IMR-90 (cell line): ENCODE measurements at regions not wholly inside any gene's neighbourhood (a gene's known extent, or its start where the extent isn't known, plus 50 kb on each side); places are given as distances from the start of the nearest gene placed in this dataset.

Experiments
- ATAC-seq: fragments of 200-7000 bp; cut with Tn5 transposase; 2 replicates; pipeline ENCODE4 v1.9.1; 2020; ENCODE audit warnings: low read depth, mild to moderate bottlenecking, moderate library complexity
- BruUV-seq: library from RNA; stranded (reverse); fragments of 400-500 nt; replicated peaks from 2 replicates; lab custom pipeline; 2021; lab: Mats Ljungman, UMichigan
- CTCF ChIA-PET: fragments of 300-600 bp; formaldehyde crosslinking; extraction: SDS; loops from one replicate; lab custom pipeline; 2021; ENCODE audit warnings: antibody characterized with exemption; lab: Yijun Ruan, JAX
- POLR2A ChIA-PET: fragments of 300-600 bp; sonication (Branson Sonifier 250); formaldehyde crosslinking; loops from one replicate; lab custom pipeline; 2022; ENCODE audit warnings: antibody characterized with exemption; ENCODE audit not compliant: unreplicated experiment; lab: Charles Lee
- DNase-seq: peaks from one replicate; pipeline ENCODE4 v3.0.0; 2013
- H2AFZ ChIP-seq: replicated peaks from 2 replicates; pipeline ENCODE3; 2013; ENCODE audit warnings: low read length, mild to moderate bottlenecking; ENCODE audit not compliant: poor library complexity
- H2AK5ac ChIP-seq: 2 replicates; pipeline ENCODE4 v1.6.1; 2013; ENCODE audit warnings: low read depth, low read length, inconsistent platforms
- H2AK9ac ChIP-seq: replicated peaks from 2 replicates; pipeline ENCODE3; 2013; ENCODE audit warnings: mild to moderate bottlenecking, low read depth, low read length, moderate library complexity; ENCODE audit not compliant: poor library complexity
- H2BK120ac ChIP-seq: 2 replicates; pipeline ENCODE4 v1.6.1; 2013; ENCODE audit warnings: low read depth, low read length, inconsistent platforms
- H2BK15ac ChIP-seq: 3 replicates; pipeline ENCODE4 v1.6.1; 2013; ENCODE audit warnings: low read depth, low read length, inconsistent platforms
- H2BK20ac ChIP-seq: 2 replicates; pipeline ENCODE4 v1.6.1; 2013; ENCODE audit warnings: low read depth, mild to moderate bottlenecking, inconsistent platforms, low read length, moderate library complexity
- H2BK5ac ChIP-seq: 2 replicates; pipeline ENCODE4 v1.6.1; 2013; ENCODE audit warnings: mild to moderate bottlenecking, low read depth, low read length, inconsistent platforms; ENCODE audit not compliant: poor library complexity, severe bottlenecking
- H3K14ac ChIP-seq: replicated peaks from 2 replicates; pipeline ENCODE4 v1.6.1; 2013; ENCODE audit warnings: low read depth, low read length, inconsistent platforms
- H3K18ac ChIP-seq: 2 replicates; pipeline ENCODE4 v1.6.1; 2013; ENCODE audit warnings: low read depth, low read length, control low read depth
- H3K23ac ChIP-seq: 2 replicates; pipeline ENCODE4 v1.6.1; 2013; ENCODE audit warnings: low read depth, low read length, inconsistent platforms
- H3K27ac ChIP-seq: 2 replicates; pipeline ENCODE4 v1.5.1; 2013; ENCODE audit warnings: mild to moderate bottlenecking, control low read depth, low read length; ENCODE audit not compliant: insufficient read depth
- H3K27me3 ChIP-seq: 2 replicates; pipeline ENCODE4 v1.6.1; 2013; ENCODE audit warnings: low read length; ENCODE audit not compliant: control insufficient read depth, insufficient read depth
- H3K36me3 ChIP-seq: 2 replicates; pipeline ENCODE4 v1.6.1; 2013; ENCODE audit warnings: low read length, mixed read lengths; ENCODE audit not compliant: control insufficient read depth, insufficient read depth
- H3K4ac ChIP-seq: 2 replicates; pipeline ENCODE4 v1.6.1; 2013; ENCODE audit warnings: low read depth, low read length, inconsistent platforms
- H3K4me1 ChIP-seq: 2 replicates; pipeline ENCODE4 v1.6.1; 2013; ENCODE audit warnings: low read length, mixed read lengths; ENCODE audit not compliant: control insufficient read depth, insufficient read depth
- H3K4me2 ChIP-seq: 2 replicates; pipeline ENCODE4 v1.6.1; 2013; ENCODE audit warnings: low read depth, mild to moderate bottlenecking, control low read depth, low read length, moderate library complexity
- H3K4me3 ChIP-seq: 2 replicates; pipeline ENCODE4 v1.5.1; 2013; ENCODE audit warnings: low read depth, mild to moderate bottlenecking, control low read depth, low read length, moderate library complexity; ENCODE audit not compliant: insufficient read depth
- H3K56ac ChIP-seq: 2 replicates; pipeline ENCODE4 v1.6.1; 2013; ENCODE audit warnings: low read length, inconsistent platforms; ENCODE audit not compliant: insufficient read depth; ENCODE audit errors: extremely low read depth
- H3K79me1 ChIP-seq, 2 experiments: 2 replicates each; pipeline ENCODE4 v1.6.1; 2013; ENCODE audit warnings: low read length in 2 of 2, inconsistent platforms in 1 of 2, low read depth in 1 of 2
- H3K9ac ChIP-seq: 2 replicates; pipeline ENCODE4 v1.6.1; 2013; ENCODE audit warnings: low read depth, low read length, control low read depth
- H3K9me1 ChIP-seq: 2 replicates; pipeline ENCODE4 v1.6.1; 2013; ENCODE audit warnings: low read length, inconsistent platforms; ENCODE audit not compliant: insufficient read depth
- H3K9me3 ChIP-seq: 2 replicates; pipeline ENCODE4 v1.6.1; 2013; ENCODE audit warnings: low read length; ENCODE audit not compliant: control insufficient read depth, insufficient read depth
- H4K20me1 ChIP-seq: 2 replicates; pipeline ENCODE4 v1.6.1; 2013; ENCODE audit warnings: low read length, inconsistent platforms; ENCODE audit not compliant: insufficient read depth
- H4K5ac ChIP-seq: 2 replicates; pipeline ENCODE4 v1.6.1; 2013; ENCODE audit warnings: mild to moderate bottlenecking, low read depth, low read length, control low read depth
- H4K8ac ChIP-seq, 2 experiments: 2 replicates each; pipeline ENCODE4 v1.6.1; 2013; ENCODE audit warnings: low read depth in 2 of 2, low read length in 2 of 2, control low read depth in 1 of 2, inconsistent platforms in 1 of 2
- H4K91ac ChIP-seq: 2 replicates; pipeline ENCODE4 v1.6.1; 2013; ENCODE audit warnings: low read depth, low read length, inconsistent platforms; ENCODE audit not compliant: insufficient read depth
- CHD1 ChIP-seq: IDR thresholded peaks from 2 replicates; pipeline ENCODE4 v1.6.1; 2012; ENCODE audit warnings: low read depth, low read length, improper control_type of control experiment
- WGBS, 2 experiments: methylation state at CpG; one replicate each; pipeline versions ENCODE4 v1.1.5 to v1.1.7; 2013; ENCODE audit warnings: missing lambda C conversion rate in 2 of 2; ENCODE audit not compliant: insufficient read length in 1 of 2; ENCODE audit errors: extremely low coverage in 2 of 2; 5-methylcytosine and 5-hydroxymethylcytosine counted together
- dilution Hi-C: fragments of 300-500 bp; cut with HindIII; formaldehyde crosslinking; loops from one replicate; pipeline ENCODE4 v1.14.3; 2018; ENCODE audit warnings: low sequenced_read_pairs; ENCODE audit not compliant: unreplicated experiment
- in situ Hi-C: fragments of 300-500 bp; cut with MboI; formaldehyde crosslinking; loops from 3 replicates; pipeline ENCODE4 v1.14.3; 2019; ENCODE audit warnings: low sequenced_read_pairs, inconsistent platforms, mixed read lengths
- intact Hi-C: fragments of 100-400 bp; cut with micrococcal nuclease; formaldehyde crosslinking; loops from 2 replicates; pipeline ENCODE4 v1.10.0; 2022

DNA sequence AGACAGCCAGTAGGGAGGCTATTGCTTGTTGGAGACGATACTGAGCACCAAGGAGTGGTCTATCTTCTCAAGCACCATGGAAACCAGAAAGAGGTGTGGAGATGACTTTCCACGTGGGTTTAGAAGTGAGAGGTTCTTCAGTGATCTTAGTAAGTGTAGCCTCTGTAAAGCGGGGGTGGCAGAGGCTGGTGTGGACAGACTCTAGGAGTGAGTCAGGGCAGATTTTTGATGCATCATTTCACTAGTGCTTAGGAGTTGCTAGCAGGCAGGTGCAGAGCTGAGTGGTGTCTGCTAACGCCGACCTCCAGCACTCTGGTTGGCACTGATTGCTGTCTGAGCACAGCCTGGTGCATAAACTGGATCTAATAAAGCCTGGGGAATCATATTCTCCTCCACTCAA, 78.4 kb upstream of the ADO start:
- Histone ChIP-seq H2AK5ac (no peak overlapping the region), H2BK5ac (no peak overlapping the region), H2AFZ (no peak overlapping the region), H4K5ac (no peak overlapping the region), H3K9ac (no peak overlapping the region), H3K56ac (no peak overlapping the region), H2AK9ac (no peak overlapping the region), H3K36me3 (no peaks in the 10 kb centered on the region), H2BK120ac (no peak overlapping the region), H3K4me2 (no peak overlapping the region), H3K23ac (no peak overlapping the region), H3K18ac (no peak overlapping the region), H3K27me3 (peaks cover 21% of the 10 kb centered on the region), H3K4ac (no peak overlapping the region), H3K9me3 (no peaks in the 10 kb centered on the region), H3K14ac (no peak overlapping the region), H2BK15ac (no peak overlapping the region), H3K9me1 (no peaks in the 10 kb centered on the region), H4K8ac (no peak overlapping the region), H3K79me1 (no peaks in the 10 kb centered on the region), H3K4me1 (no peaks in the 10 kb centered on the region), H4K20me1 (no peaks in the 10 kb centered on the region), H3K27ac (no peak overlapping the region), H4K91ac (no peak overlapping the region), H2BK20ac (no peak overlapping the region), H3K4me3 (no peak overlapping the region)
- CTCF ChIA-PET = no interaction called here
- intact Hi-C loops = no loop called here
- TF ChIP-seq CHD1 = no peak
- ATAC-seq = no peak
- no TSS peak for BruUV-seq
- in situ Hi-C loops = no loop called here
- DNase-seq = no peak
- POLR2A ChIA-PET = no interaction called here
- WGBS, 2 experiments = no CpG with 5 or more reads among the region's 5 CpGs
- dilution Hi-C loops = no loop called here
